GM21447 (cell line): ENCODE measurements at regions not wholly inside any gene's neighbourhood (a gene's known extent, or its start where the extent isn't known, plus 50 kb on each side); places are given as distances from the start of the nearest gene placed in this dataset.

ENCODE experiments used
- ATAC-seq: cut with Tn5 transposase; IDR thresholded peaks from one replicate; pipeline ENCODE4 v1.9.1; 2021; ENCODE audit not compliant: unreplicated experiment

GRCh38 chr10:58995058-58995596 is 181.3 kb upstream of the PHYHIPL start:
- no peak for ATAC-seq

GRCh38 chr10:58996063-58996462 is 180.4 kb upstream of the PHYHIPL start:
- ATAC-seq: no peak

DNA sequence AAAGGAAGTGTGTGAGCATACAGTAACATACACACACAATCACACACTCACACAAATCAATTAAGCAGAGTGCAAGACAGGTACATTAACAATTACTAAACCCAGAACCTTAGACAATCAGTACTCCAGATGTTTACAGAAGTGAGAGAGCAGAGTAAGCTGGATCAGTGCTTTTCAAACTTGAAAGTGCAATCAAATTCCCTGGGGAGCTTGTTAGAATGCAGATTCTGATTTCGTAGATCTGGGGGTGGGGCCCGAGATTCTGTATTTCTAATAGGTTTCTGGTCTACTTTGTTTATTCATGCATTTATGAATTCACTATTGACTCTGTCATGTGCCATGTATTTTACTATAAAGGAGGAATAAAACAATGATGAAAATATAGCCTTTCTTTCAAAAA is 179.6 kb upstream of the PHYHIPL start:
- no peak for ATAC-seq

- no peak for ATAC-seq
These were observed 177.3 kb upstream of the PHYHIPL start for GRCh38 chr10:58998924-58999713.

- no peak for ATAC-seq
These were observed 176.1 kb upstream of the PHYHIPL start for GRCh38 chr10:59000162-59000825.

GRCh38 chr10:59002011-59002410 is 174.4 kb upstream of the PHYHIPL start:
- ATAC-seq: no peak

GRCh38 chr10:59003203-59003602 is 173.2 kb upstream of the PHYHIPL start:
- no peak for ATAC-seq

DNA sequence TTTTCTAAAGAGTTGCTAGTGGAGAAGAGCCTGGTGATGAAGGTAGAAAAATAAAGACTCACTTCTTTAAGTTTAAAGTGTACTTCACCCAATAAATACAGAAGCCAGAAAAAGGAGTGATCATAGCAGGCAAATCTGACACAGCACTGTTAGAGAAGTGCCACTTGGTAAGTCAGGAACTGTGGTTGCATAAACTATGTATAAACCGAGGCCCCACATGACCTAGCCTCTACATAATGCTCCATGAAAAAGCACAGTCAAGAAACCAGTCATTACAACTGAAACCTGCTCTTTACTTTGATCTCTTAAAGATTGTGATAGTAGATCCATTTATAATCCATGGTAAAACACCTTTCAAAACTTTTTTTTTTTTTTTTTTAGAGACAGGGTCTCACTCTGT is 172.1 kb upstream of the PHYHIPL start:
- ATAC-seq: no peak

- ATAC-seq: no peak
These were observed 169.7 kb upstream of the PHYHIPL start for GRCh38 chr10:59006511-59007306.

DNA sequence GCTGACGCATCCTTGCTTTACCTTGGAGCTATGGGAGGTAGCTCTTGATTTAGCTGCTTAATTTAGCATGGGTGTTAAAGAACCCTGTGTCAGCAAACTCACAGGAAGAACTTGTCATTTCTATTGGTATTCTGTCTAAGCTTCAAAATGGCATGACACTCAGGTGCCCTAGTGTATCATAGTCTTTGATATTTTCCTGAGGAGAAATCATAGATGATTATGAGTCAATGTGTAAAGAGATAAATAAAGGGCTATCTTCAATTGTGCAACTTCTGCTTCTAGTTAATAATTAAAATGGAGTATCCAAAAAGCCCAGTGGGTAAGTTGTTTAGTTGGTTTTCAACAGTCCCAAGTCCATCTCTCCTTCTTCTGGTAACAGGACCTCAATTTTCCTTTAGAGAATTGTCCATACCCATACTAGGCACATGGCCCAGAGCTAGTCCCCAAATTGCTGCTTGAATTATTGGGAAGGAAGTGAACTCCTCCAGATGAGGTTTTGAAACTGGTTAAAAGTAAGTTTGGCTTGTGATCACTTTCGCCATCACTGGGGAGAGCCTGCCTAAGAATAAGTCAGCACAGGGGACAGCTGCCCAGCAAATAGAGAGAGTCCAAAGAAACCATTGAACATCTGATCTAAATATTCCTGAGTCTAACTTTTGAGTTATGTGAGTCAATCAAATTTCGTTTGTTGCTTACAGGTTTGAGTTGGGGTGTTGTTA is 169.0 kb upstream of the PHYHIPL start:
- no peak for ATAC-seq

GRCh38 chr10:59008452-59008851 is 168.0 kb upstream of the PHYHIPL start:
- no peak for ATAC-seq

DNA sequence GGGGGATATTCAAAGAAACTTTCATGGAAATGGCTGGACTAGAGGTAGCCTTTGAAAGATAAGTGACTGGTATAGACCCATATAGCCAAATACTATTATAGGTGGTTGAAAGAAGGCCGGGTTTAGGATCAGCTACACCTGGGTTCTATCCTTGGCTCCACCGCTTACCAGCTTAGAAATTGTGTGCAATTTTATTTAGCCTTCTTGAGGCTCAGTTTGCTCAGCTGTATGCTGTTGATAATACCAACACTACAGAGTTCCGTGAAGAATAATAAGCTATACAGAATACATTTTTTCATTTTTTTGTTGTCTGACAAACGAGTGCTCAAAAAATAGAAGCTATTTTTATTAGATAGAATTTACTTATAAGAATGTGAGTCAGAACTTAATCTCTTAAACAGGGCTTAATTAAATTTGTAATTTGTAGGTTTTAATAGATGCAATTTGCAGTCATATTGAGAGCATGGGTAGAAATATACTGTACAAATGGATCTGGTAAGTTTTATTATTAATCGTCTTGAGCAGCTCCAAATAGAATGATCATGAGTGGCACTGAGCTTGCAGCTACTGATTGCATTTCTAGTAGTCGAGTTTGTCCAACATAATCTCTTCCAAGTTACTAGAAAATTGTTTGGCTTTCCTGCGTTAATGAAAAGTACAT is 164.3 kb upstream of the PHYHIPL start:
- ATAC-seq: no peak

DNA sequence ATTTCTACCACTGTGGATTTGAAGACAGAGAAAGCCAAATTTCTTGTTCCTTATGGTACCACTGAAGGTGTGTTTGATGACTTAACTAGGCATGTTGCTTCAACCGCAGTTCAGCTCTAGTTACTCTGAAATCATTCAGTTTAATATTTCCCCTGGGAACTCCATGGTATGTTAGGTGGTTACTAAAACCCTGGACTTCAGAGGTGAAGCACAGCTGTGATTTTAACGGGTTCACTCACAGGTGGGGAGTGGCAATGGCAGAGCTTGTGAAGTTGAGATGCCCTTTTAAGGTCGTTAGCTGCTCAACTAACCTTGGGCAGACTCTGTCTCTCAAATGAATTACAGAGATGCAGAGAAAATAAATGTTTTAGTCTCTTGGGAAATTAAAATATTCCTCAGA is 163.6 kb upstream of the PHYHIPL start:
- no peak for ATAC-seq

GRCh38 chr10:59016043-59016442 is 160.4 kb upstream of the PHYHIPL start:
- ATAC-seq: no peak

DNA sequence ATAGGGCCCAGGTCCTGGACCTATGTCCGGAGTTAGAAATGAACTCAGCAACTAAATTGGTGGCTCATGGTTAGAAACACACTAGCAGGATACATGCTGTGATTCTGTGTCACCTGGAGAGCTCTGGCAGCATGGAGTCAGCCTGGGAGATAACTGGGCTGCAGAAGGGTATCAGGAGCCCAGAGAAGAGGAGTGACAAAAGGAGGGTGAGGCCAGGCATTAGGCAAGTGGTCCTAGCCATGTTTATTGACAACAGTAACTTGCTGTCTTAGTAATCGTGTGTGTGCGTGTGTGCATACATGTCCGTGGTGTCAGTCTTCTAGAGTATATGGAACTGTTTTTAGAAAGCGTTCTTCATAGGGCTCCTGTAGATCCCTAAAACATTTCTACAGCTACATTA is 157.5 kb upstream of the PHYHIPL start:
- no peak for ATAC-seq

DNA sequence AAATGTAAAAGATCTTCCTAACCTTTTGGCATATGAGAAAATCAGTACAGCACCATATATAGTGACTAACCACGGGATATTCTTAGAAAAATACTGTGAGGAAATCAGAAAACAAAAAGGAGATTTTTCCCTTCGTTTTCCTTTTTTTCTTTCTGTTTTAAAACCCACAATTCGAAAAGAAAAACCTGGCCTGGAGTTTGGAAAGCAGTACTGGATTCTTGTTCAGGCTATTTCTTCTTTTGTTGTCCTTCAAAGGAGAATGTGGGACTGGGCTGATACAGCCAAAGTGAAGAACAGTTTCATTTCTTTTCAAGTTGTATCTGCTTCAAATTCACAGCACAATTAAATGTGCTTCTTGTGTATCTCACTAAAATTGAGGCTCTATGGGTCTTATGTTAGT is 156.8 kb upstream of the PHYHIPL start:
- no peak for ATAC-seq

GRCh38 chr10:59020502-59020901 is 155.9 kb upstream of the PHYHIPL start:
- no peak for ATAC-seq

DNA sequence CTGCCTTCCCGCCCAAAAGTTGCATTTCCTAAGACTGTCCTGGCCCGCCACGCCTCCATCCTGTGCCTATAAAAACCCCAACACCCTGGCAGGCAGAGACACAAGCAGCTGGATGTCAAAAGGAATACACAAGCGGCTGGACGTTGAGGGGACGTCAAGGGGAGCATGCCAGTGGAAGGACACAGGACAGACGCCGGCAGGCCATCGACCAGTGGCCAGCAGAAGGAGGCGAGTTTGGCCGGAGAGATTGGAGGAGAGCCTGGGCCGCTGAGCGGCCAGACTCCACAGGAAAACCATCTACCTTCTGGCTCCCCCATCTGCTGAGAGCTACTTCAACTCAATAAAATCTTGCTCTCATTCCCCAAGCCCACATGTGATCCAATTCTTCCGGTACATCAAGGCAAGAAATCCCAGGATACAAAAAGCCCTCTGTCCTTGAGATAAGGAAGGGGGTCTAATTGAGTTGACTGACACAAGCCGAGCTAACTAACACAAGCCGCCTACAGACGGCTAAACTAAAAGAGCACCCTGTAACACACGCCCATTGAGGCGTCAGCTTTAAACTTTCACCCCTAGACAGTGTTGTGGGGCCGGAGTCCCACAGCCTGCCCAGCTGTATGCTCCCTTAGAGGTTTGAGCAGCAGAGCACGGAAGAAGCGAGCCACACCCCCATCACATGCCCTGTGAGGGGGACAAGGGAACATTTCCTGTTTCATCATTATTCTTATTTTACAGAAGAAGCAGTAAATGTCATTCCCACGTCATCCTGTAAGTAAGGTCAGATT is 150.3 kb upstream of the PHYHIPL start:
- no peak for ATAC-seq

GRCh38 chr10:59027975-59028655 is 148.3 kb upstream of the PHYHIPL start:
- ATAC-seq: no peak
